ENCODE measurements at regions not wholly inside any gene's neighbourhood (a gene's known extent, or its start where the extent isn't known, plus 50 kb on each side); places are given as distances from the start of the nearest gene placed in this dataset.

DNA sequence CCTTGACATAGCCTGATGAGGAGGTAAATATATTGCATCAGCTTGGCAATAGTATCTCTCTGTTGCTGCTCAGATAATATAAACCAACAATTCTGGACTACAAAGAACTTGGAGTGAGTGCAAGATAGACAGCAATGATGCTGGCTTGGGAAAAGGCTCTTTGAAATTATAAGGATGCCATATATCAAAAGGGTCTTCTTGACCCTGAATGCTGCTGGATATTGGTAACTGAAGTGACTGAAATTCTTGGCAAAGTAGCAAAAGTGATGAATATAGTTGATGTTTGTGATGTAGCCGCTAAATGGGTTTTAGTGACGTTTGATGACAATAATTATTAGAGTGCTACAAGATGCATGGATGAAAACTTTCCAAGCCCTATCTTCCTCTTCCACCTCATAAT lies 1391.6 kb downstream of the ADGRL3 start:
- no peak overlapping the region for H3K9ac ChIP-seq
- H3K27ac ChIP-seq (ENCODE audit: low read depth in 2 of 2, low read length in 1 of 2) = no peak overlapping the region
- DNase-seq = no peak
- H4K20me1 ChIP-seq (ENCODE audit: insufficient read depth) = no peaks in the 10 kb centered on the region
- H3K4me1 ChIP-seq (ENCODE audit: control insufficient read depth in 1 of 2, insufficient read depth in 2 of 2, low read depth in 1 of 2, low read length in 1 of 2) = no peaks in the 10 kb centered on the region
- TF ChIP-seq TCF12 (IDR thresholded peaks at IDR 0.05) = no peak
- H3K9me2 ChIP-seq = no peaks in the 10 kb centered on the region
- no peak overlapping the region for H2AFZ ChIP-seq (ENCODE audit: low read depth)
- no peaks in the 10 kb centered on the region for H3K79me2 ChIP-seq (ENCODE audit: insufficient read depth)
- no peaks in the 10 kb centered on the region for H3K36me3 ChIP-seq (replicated peaks in 1 of 2; ENCODE audit: control insufficient read depth in 1 of 2, insufficient read depth in 2 of 2, low read length in 1 of 2)
- H3F3A ChIP-seq (replicated peaks; ENCODE audit: insufficient read depth) = no peaks in the 10 kb centered on the region
- CTCF ChIA-PET = no interaction called here
- POLR2A ChIA-PET = no interaction called here
- WGBS (ENCODE audit: low lambda C conversion rate) = 32% methylated on average over 2 of the region's 2 CpGs
- H3K27me3 ChIP-seq (ENCODE audit: insufficient read depth) = no peaks in the 10 kb centered on the region
- H3K4me3 ChIP-seq (ENCODE audit: low read depth in 2 of 2, low read length in 1 of 2) = no peak overlapping the region
- no peak overlapping the region for H3K4me2 ChIP-seq
- no peaks in the 10 kb centered on the region for H3K9me3 ChIP-seq

DNA sequence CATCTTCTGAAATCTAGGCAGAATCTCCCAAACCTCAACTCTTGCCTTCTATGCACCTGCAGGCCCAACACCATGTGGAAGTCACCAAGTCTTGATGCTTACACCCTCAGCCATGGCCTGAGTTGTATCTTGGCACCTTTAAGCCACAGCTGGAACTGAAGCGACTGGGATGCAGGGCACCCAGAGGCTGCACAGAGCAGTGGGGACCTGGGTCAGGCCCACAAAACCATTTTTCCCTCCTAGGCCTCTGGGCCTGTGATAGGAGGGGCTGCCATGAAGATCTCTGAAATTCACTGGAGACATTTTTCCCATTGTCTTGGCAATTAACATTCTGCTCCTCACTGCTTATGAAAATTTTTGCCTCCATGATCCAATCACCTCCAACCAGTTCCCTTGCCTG lies 1388.5 kb downstream of the ADGRL3 start:
- no peaks in the 10 kb centered on the region for H3K9me2 ChIP-seq
- ChIA-PET CTCF (no interaction called here), POLR2A (no interaction called here)
- H2AFZ ChIP-seq (ENCODE audit: low read depth) = no peak overlapping the region
- H3K4me3 ChIP-seq (ENCODE audit: low read depth in 2 of 2, low read length in 1 of 2) = no peak overlapping the region
- TF ChIP-seq CHD2 (IDR thresholded peaks at IDR 0.05; ENCODE audit: low read length, partially characterized antibody) (no peak), FOXJ3 (CRISPR knock-in tag; IDR thresholded peaks at IDR 0.05) (no peak), RFX5 (IDR thresholded peaks at IDR 0.05; ENCODE audit: low read length) (no peak), EP300 (IDR thresholded peaks at IDR 0.05; ENCODE audit: borderline replicate concordance in 1 of 2, low read depth in 1 of 2, low read length in 1 of 2) (no peak), JUND (IDR thresholded peaks at IDR 0.05) (no peak), RXRA (IDR thresholded peaks at IDR 0.05; ENCODE audit: borderline replicate concordance, low read depth) (no peak), SMC3 (IDR thresholded peaks at IDR 0.05; ENCODE audit: low read depth, low read length) (no peak), RAD21 (IDR thresholded peaks at IDR 0.05; ENCODE audit: low read length) (no peak), NRF1 (IDR thresholded peaks at IDR 0.05; ENCODE audit: low read depth, low read length) (no peak), ELF1 (IDR thresholded peaks at IDR 0.05) (no peak), NFIC (IDR thresholded peaks at IDR 0.05; ENCODE audit: borderline replicate concordance) (no peak)
- TF ChIP-seq, protein P1, sequence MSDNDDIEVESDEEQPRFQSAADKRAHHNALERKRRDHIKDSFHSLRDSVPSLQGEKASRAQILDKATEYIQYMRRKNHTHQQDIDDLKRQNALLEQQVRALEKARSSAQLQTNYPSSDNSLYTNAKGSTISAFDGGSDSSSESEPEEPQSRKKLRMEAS (IDR thresholded peaks at IDR 0.05; ENCODE audit: low read depth) = no peak
- TF ChIP-seq, protein P2, sequence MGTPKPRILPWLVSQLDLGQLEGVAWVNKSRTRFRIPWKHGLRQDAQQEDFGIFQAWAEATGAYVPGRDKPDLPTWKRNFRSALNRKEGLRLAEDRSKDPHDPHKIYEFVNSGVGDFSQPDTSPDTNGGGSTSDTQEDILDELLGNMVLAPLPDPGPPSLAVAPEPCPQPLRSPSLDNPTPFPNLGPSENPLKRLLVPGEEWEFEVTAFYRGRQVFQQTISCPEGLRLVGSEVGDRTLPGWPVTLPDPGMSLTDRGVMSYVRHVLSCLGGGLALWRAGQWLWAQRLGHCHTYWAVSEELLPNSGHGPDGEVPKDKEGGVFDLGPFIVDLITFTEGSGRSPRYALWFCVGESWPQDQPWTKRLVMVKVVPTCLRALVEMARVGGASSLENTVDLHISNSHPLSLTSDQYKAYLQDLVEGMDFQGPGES (IDR thresholded peaks at IDR 0.05; ENCODE audit: low read depth, low read length) = no peak
- no peaks in the 10 kb centered on the region for H3K27me3 ChIP-seq (ENCODE audit: insufficient read depth)
- no peaks in the 10 kb centered on the region; a peak in 1 of 4 replicates for H3K4me1 ChIP-seq (ENCODE audit: control insufficient read depth in 1 of 2, insufficient read depth in 2 of 2, low read depth in 1 of 2, low read length in 1 of 2)
- H3K9ac ChIP-seq = no peak overlapping the region
- H3K9me3 ChIP-seq = no peaks in the 10 kb centered on the region
- WGBS (ENCODE audit: low lambda C conversion rate) = no CpG with 5 or more reads among the region's 1 CpG
- no peaks in the 10 kb centered on the region for H3K79me2 ChIP-seq (ENCODE audit: insufficient read depth)
- no peak for DNase-seq
- H3K4me2 ChIP-seq = no peak overlapping the region
- H4K20me1 ChIP-seq (ENCODE audit: insufficient read depth) = no peaks in the 10 kb centered on the region
- H3K36me3 ChIP-seq (replicated peaks in 1 of 2; ENCODE audit: control insufficient read depth in 1 of 2, insufficient read depth in 2 of 2, low read length in 1 of 2) = no peaks in the 10 kb centered on the region
- H3K27ac ChIP-seq (ENCODE audit: low read depth in 2 of 2, low read length in 1 of 2) = no peak overlapping the region
- H3F3A ChIP-seq (replicated peaks; ENCODE audit: insufficient read depth) = no peaks in the 10 kb centered on the region

DNA sequence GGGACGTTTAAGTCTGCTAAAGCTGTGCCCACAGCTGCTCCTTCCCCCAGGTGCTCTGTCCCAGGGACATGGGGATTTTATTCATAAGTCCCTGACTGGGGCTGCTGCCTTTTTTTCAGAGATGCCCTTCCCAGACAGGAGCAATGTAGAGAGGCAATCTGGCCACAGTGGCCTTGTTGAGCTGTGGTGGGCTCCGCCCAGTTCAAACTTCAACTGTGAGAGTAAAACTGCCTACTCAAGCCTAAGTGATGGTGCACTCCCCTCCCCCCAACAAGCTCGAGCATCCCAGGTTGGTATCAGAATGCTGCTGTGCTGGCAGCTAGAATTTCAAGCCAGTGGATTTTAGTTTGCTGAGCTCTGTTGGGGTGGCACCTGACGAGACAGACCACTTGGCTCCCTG lies 1371.4 kb downstream of the ADGRL3 start:
- no peaks in the 10 kb centered on the region for H3K9me3 ChIP-seq
- no peaks in the 10 kb centered on the region for H3K9me2 ChIP-seq
- no peaks in the 10 kb centered on the region for H4K20me1 ChIP-seq (ENCODE audit: insufficient read depth)
- no peaks in the 10 kb centered on the region for H3K36me3 ChIP-seq (replicated peaks in 1 of 2; ENCODE audit: control insufficient read depth in 1 of 2, insufficient read depth in 2 of 2, low read length in 1 of 2)
- H3K27ac ChIP-seq (ENCODE audit: low read depth in 2 of 2, low read length in 1 of 2) = no peak overlapping the region
- no peak overlapping the region for H3K9ac ChIP-seq
- no peak overlapping the region for H2AFZ ChIP-seq (ENCODE audit: low read depth)
- H3K79me2 ChIP-seq (ENCODE audit: insufficient read depth) = no peaks in the 10 kb centered on the region
- no peak for DNase-seq
- no peaks in the 10 kb centered on the region for H3K27me3 ChIP-seq (ENCODE audit: insufficient read depth)
- ChIA-PET CTCF (no interaction called here), POLR2A (no interaction called here)
- H3F3A ChIP-seq (replicated peaks; ENCODE audit: insufficient read depth) = no peaks in the 10 kb centered on the region
- H3K4me3 ChIP-seq (ENCODE audit: low read depth in 2 of 2, low read length in 1 of 2) = no peak overlapping the region
- no peak overlapping the region for H3K4me2 ChIP-seq
- WGBS (ENCODE audit: low lambda C conversion rate) = 30% methylated on average over 3 of the region's 4 CpGs
- H3K4me1 ChIP-seq (ENCODE audit: control insufficient read depth in 1 of 2, insufficient read depth in 2 of 2, low read depth in 1 of 2, low read length in 1 of 2) = no peaks in the 10 kb centered on the region
- TF ChIP-seq SMC3 (IDR thresholded peaks at IDR 0.05; ENCODE audit: low read depth, low read length) = no peak
- no peak for TF ChIP-seq CHD2 (IDR thresholded peaks at IDR 0.05; ENCODE audit: low read length, partially characterized antibody)
- no peak for TF ChIP-seq FOSL2 (IDR thresholded peaks at IDR 0.05; ENCODE audit: borderline replicate concordance, low read depth)
- TF ChIP-seq ELF1 (IDR thresholded peaks at IDR 0.05) = no peak
- TF ChIP-seq, protein P3, sequence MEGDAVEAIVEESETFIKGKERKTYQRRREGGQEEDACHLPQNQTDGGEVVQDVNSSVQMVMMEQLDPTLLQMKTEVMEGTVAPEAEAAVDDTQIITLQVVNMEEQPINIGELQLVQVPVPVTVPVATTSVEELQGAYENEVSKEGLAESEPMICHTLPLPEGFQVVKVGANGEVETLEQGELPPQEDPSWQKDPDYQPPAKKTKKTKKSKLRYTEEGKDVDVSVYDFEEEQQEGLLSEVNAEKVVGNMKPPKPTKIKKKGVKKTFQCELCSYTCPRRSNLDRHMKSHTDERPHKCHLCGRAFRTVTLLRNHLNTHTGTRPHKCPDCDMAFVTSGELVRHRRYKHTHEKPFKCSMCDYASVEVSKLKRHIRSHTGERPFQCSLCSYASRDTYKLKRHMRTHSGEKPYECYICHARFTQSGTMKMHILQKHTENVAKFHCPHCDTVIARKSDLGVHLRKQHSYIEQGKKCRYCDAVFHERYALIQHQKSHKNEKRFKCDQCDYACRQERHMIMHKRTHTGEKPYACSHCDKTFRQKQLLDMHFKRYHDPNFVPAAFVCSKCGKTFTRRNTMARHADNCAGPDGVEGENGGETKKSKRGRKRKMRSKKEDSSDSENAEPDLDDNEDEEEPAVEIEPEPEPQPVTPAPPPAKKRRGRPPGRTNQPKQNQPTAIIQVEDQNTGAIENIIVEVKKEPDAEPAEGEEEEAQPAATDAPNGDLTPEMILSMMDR (IDR thresholded peaks at IDR 0.05) = no peak
- no peak for TF ChIP-seq RFX5 (IDR thresholded peaks at IDR 0.05; ENCODE audit: low read length)
- TF ChIP-seq, protein P4, sequence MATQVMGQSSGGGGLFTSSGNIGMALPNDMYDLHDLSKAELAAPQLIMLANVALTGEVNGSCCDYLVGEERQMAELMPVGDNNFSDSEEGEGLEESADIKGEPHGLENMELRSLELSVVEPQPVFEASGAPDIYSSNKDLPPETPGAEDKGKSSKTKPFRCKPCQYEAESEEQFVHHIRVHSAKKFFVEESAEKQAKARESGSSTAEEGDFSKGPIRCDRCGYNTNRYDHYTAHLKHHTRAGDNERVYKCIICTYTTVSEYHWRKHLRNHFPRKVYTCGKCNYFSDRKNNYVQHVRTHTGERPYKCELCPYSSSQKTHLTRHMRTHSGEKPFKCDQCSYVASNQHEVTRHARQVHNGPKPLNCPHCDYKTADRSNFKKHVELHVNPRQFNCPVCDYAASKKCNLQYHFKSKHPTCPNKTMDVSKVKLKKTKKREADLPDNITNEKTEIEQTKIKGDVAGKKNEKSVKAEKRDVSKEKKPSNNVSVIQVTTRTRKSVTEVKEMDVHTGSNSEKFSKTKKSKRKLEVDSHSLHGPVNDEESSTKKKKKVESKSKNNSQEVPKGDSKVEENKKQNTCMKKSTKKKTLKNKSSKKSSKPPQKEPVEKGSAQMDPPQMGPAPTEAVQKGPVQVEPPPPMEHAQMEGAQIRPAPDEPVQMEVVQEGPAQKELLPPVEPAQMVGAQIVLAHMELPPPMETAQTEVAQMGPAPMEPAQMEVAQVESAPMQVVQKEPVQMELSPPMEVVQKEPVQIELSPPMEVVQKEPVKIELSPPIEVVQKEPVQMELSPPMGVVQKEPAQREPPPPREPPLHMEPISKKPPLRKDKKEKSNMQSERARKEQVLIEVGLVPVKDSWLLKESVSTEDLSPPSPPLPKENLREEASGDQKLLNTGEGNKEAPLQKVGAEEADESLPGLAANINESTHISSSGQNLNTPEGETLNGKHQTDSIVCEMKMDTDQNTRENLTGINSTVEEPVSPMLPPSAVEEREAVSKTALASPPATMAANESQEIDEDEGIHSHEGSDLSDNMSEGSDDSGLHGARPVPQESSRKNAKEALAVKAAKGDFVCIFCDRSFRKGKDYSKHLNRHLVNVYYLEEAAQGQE (IDR thresholded peaks at IDR 0.05; ENCODE audit: low read depth, low read length) = no peak
- no peak for TF ChIP-seq SIN3A (IDR thresholded peaks at IDR 0.05; ENCODE audit: borderline replicate concordance, low read depth, low read length)
